ENCODE measurements at regions not wholly inside any gene's neighbourhood (a gene's known extent, or its start where the extent isn't known, plus 50 kb on each side); places are given as distances from the start of the nearest gene placed in this dataset.

DNA sequence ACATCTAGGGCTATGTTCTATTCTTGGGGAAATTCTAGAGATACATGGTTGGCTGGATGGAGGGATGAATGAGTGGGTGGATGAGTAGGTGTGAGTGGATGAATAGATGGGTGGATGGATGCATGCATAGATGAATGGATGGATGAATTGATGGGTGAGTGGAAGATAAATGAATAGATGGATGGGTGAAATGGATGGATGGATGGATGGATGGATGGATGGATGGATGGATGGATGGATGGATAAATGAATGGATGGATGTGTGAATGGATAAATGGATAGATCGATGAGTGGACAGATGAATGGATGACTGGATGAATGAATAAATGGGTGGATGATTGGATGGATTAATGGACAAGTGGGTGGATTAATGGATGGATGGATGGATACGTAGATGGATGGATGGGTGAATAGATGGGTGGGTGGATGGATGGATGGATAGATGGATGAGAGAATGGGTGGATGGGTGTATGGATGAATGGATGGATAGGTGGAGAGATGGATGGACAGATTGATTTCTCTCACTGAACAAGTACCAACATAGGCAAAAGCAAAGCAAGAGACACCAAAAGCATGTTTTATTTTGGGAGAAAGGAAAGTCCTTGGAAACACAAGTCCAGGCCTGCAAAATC is 143.2 kb downstream of the TSHZ3 start:
- TF ChIP-seq, protein P1, sequence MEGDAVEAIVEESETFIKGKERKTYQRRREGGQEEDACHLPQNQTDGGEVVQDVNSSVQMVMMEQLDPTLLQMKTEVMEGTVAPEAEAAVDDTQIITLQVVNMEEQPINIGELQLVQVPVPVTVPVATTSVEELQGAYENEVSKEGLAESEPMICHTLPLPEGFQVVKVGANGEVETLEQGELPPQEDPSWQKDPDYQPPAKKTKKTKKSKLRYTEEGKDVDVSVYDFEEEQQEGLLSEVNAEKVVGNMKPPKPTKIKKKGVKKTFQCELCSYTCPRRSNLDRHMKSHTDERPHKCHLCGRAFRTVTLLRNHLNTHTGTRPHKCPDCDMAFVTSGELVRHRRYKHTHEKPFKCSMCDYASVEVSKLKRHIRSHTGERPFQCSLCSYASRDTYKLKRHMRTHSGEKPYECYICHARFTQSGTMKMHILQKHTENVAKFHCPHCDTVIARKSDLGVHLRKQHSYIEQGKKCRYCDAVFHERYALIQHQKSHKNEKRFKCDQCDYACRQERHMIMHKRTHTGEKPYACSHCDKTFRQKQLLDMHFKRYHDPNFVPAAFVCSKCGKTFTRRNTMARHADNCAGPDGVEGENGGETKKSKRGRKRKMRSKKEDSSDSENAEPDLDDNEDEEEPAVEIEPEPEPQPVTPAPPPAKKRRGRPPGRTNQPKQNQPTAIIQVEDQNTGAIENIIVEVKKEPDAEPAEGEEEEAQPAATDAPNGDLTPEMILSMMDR (IDR thresholded peaks at IDR 0.05; ENCODE audit: insufficient read depth, low read length, poor library complexity, severe bottlenecking) = no peak
- Histone ChIP-seq H3K36me3 (ENCODE audit: control insufficient read depth, insufficient read depth, low read length) (no peaks in the 10 kb centered on the region), H3K4me3 (replicated peaks; ENCODE audit: low read depth, low read length) (no peak overlapping the region), H3K27me3 (replicated peaks; ENCODE audit: control insufficient read depth, insufficient read depth, low read length) (no peaks in the 10 kb centered on the region)
- no peak for DNase-seq (ENCODE audit: extremely low read depth, insufficient read length)

DNA sequence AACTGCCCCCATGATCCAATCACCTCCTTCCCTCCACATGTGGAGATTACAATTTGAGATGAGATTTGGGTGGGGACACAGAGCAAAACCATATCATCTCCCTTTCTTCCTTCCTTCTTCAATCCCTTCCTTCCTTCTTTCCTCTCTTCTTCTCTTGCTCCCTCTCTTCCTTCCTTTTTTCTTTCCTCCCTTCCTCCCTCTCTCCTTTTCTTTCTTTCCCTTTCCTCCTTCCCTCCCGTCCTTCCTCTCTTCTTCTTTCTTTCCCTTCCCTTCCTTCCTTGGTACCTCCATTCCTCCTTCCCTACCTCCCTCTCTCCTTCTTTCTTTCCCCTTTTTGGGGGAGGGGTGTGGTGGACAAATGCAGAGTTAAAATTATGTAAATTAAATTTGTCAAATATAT is 145.1 kb downstream of the TSHZ3 start:
- Histone ChIP-seq H3K27me3 (replicated peaks; ENCODE audit: control insufficient read depth, insufficient read depth, low read length) (no peaks in the 10 kb centered on the region), H3K36me3 (ENCODE audit: control insufficient read depth, insufficient read depth, low read length) (no peaks in the 10 kb centered on the region), H3K4me3 (replicated peaks; ENCODE audit: low read depth, low read length) (no peak overlapping the region)
- TF ChIP-seq, protein P1 (IDR thresholded peaks at IDR 0.05; ENCODE audit: insufficient read depth, low read length, poor library complexity, severe bottlenecking) = no peak
- DNase-seq (ENCODE audit: extremely low read depth, insufficient read length) = no peak

DNA sequence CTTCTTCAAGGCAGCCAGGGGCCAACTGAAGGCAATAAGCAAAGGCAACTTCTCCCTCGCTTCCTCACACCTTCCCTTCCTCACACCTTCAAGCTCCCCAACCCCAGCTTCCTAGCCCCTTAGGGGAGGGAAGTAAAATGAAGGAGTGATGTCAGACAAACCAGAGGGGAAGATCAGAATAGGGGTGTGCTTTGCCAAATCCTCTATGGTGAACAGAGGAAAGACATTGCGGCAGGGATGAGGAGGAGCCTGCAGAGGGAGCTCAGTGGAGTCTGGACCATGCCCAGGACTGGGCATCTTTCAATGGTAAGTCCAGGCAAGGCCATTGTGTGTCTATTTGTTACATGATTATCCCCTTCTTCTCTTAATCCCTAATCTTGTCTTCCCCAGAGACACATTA is 164.0 kb downstream of the TSHZ3 start:
- no peak for DNase-seq (ENCODE audit: extremely low read depth, insufficient read length)
- no peak overlapping the region for H3K4me3 ChIP-seq (replicated peaks; ENCODE audit: low read depth, low read length)
- TF ChIP-seq, protein P1 (IDR thresholded peaks at IDR 0.05; ENCODE audit: insufficient read depth, low read length, poor library complexity, severe bottlenecking) = no peak
- H3K27me3 ChIP-seq (replicated peaks; ENCODE audit: control insufficient read depth, insufficient read depth, low read length) = no peaks in the 10 kb centered on the region
- no peaks in the 10 kb centered on the region for H3K36me3 ChIP-seq (ENCODE audit: control insufficient read depth, insufficient read depth, low read length)

DNA sequence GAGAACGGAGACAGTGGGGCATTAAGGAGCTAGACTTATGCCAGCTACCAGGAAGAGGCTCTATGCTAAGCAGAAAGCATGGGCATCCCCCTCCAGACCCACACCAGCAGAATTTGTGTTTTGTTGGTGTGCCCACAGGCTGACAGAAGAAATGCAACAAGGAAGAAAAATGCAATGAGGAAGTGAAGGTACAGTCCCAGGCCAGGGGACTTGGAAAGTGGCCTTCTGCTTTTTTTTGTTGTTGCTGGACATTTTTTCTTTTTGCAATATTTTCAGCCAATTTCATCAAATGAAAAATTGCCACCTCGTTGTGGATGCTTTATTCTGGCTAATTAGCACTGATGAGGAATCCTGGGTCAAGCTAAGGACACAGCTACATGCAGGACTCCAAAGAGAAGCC is 167.7 kb downstream of the TSHZ3 start:
- no peaks in the 10 kb centered on the region for H3K36me3 ChIP-seq (ENCODE audit: control insufficient read depth, insufficient read depth, low read length)
- TF ChIP-seq, protein P1 (IDR thresholded peaks at IDR 0.05; ENCODE audit: insufficient read depth, low read length, poor library complexity, severe bottlenecking) = no peak
- H3K27me3 ChIP-seq (replicated peaks; ENCODE audit: control insufficient read depth, insufficient read depth, low read length) = no peaks in the 10 kb centered on the region
- no peak overlapping the region for H3K4me3 ChIP-seq (replicated peaks; ENCODE audit: low read depth, low read length)
- DNase-seq (ENCODE audit: extremely low read depth, insufficient read length) = no peak

DNA sequence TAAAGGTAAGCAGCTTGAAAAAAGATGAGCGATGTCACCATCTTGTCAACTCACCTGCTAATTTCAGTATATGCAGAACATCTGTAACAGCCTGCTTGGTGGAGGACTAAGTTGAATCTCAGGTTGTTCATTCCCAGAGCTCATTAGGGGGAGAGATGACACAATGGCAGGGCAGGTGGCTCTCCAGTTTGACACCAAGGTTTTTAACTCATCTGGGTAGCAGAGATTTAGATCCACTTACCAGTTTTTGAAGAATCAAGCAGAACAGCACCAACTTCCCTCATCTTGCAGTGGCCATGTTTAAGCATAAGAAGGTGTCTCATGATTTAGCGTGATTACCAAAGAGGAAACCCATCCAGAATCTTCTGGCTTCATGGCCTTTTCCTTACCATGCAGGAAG is 168.3 kb downstream of the TSHZ3 start:
- Histone ChIP-seq H3K27me3 (replicated peaks; ENCODE audit: control insufficient read depth, insufficient read depth, low read length) (no peaks in the 10 kb centered on the region), H3K36me3 (ENCODE audit: control insufficient read depth, insufficient read depth, low read length) (no peaks in the 10 kb centered on the region), H3K4me3 (replicated peaks; ENCODE audit: low read depth, low read length) (no peak overlapping the region)
- no peak for DNase-seq (ENCODE audit: extremely low read depth, insufficient read length)
- TF ChIP-seq, protein P1 (IDR thresholded peaks at IDR 0.05; ENCODE audit: insufficient read depth, low read length, poor library complexity, severe bottlenecking) = no peak

DNA sequence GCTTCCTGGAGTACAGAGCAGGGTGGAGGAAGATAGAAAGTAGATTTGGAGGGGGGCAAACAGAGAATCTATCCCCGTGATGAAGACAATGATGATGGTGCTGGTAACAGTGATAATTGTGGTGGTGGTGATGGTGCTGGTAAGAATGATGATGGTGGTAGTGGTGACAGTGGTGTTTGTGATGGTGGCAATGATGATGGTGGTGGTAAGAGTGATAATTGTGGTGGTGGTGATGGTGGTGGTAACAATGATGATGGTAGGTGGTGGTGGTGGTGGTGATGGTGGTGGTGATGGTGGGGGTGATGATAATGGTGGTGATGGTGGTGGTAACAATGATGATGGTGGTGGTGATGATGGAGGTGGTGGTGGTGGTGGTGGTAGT is 169.8 kb downstream of the TSHZ3 start:
- DNase-seq (ENCODE audit: extremely low read depth, insufficient read length) = no peak
- Histone ChIP-seq H3K36me3 (ENCODE audit: control insufficient read depth, insufficient read depth, low read length) (no peaks in the 10 kb centered on the region), H3K4me3 (replicated peaks; ENCODE audit: low read depth, low read length) (no peak overlapping the region), H3K27me3 (replicated peaks; ENCODE audit: control insufficient read depth, insufficient read depth, low read length) (no peaks in the 10 kb centered on the region)
- TF ChIP-seq, protein P1 (IDR thresholded peaks at IDR 0.05; ENCODE audit: insufficient read depth, low read length, poor library complexity, severe bottlenecking) = no peak
